OCI-M2 (cell line): ENCODE measurements at regions not wholly inside any gene's neighbourhood (a gene's known extent, or its start where the extent isn't known, plus 50 kb on each side); places are given as distances from the start of the nearest gene placed in this dataset.

Experiments
- DNase-seq: peaks from one replicate; lab custom pipeline; 2025; ENCODE audit not compliant: unreplicated experiment; lab: John Stamatoyannopoulos, UW

DNA sequence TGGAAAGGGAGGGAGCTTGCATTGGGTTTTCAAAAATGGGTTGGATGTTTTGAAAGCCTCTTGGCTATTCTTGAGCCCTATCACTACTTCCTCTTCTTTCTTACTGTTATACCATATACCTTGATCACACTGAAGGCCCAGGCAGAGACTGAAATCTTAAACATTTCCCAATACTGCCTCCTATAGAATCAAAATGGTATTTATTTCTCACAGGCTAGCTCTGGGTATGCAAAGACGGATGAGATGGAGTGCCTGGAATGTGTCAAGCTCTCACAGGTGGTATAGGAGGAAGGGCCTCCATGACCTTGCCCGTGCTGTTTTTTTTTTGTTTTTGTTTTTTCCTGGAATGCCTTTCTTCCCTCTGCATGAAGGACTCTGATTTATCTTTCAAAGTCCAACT, 268.4 kb upstream of the USP24 start:
- no peak for DNase-seq

DNA sequence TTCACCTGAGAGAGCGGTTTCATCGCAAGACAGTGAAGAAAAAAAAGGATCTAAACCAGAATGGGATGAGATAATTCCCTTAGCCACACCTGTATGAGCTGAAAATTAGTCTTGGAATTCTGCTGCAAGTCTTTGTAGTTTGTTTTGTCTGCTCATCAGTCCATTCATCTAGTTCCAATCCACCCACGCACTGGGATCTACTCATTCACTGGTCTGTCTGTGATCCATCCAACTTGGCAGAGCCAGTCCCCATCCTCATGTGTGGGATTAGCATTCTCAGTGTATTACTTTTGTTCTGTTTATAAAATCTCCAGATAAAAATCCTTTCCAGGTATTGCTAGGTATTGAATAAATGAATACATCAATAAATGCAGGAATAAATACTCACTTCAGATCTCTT, 266.5 kb upstream of the USP24 start:
- DNase-seq: no peak

DNA sequence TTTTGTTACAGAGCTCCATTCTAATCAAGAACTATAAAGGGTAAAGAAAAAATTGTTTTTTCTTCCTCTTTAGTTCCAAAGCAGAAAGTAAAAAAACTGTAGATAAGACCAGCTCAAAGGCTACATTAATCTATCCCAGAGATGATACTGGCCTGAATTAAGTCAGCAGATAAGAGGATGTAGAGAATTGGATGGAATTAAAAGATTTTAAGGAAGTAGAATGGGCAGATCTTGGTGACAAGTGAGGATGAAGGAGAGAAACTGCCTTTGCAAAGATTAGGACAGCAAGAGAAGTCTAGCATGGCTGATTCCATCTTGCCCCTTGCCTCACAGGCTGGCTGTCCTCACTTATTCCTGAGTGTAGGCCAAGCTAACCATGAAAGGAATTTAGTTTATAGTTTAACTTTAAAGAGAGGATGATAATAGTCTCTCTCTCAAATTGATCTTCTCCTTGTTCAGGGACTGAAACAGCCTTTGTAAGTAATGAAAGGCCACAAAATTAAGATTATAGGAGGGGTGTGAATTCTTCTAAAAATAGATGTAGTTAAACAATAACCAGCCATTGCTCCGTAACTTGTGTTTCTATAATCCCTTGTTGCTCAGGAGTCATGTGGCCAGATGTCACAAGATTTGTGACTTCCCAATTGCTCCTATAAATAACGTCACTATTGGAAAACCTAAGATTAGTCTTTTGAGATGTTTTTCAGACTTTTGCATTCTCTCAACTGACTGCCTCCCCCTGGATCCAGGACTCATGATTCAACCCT, 265.0 kb upstream of the USP24 start:
- DNase-seq: no peak

DNA sequence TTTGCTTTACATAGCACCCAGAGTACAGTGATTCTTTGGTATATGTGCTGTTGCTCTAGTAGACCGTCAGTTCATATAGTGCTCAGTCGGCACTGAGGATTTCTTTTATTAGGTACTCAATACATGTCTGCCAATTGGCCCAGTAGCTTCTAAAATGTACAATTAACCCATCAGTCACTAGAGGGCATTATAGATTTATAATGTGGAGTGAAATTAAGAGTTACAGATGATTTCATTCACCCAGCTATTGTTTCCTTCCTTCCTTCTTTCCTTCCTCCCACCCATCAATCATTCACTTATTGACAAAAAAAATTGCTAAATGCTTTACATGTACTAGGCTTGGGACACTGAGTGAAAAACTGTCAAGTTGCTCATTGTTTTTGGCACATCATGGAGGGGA, 263.6 kb upstream of the USP24 start:
- no peak for DNase-seq

DNA sequence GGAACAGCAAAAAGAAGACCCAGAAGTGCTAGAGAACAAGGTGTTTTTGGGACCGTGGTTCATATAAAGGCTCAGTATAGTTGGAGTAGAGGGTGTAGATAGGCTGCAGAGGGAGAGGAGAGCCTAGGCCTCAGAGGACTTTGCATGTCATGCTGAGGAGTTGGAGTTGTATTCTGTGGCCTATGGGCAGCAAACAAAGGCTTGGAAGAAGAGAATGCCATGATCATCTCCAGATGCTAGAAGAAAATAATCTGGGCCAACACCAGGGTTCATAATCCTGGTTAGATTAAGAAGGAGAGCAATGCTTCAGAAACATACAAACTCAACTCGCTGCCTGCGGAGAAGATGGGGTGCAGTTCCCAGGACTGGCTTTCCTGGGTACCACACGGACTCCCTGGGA, 262.8 kb upstream of the USP24 start:
- DNase-seq: no peak

DNA sequence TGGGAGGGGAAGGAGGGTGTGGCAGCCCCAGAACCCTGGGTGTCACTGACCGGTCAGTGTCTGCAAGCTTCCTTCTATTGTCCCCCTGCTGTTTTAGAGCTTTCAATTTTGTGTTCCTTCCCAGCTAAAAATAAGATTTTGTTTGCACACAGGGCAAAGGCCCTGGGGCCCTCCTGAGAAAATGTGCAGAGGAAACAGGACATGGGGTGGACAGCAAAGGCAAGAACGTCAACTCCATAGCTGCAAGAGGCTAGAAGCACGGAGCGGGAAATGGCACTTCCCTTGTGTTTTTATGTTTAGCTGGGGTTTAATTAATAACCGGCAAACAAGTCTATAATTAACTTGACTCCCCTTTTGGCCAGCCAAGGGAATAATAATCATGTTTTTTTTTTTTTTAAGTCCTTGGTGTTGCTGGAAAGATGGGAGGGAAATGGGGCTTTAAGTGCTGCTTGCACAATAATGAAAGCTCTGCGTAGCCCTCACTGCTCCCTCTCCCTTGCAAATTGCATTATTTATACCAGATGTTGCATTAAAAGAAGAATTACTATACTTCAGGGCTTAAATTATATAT, 261.4 kb upstream of the USP24 start:
- no peak for DNase-seq

DNA sequence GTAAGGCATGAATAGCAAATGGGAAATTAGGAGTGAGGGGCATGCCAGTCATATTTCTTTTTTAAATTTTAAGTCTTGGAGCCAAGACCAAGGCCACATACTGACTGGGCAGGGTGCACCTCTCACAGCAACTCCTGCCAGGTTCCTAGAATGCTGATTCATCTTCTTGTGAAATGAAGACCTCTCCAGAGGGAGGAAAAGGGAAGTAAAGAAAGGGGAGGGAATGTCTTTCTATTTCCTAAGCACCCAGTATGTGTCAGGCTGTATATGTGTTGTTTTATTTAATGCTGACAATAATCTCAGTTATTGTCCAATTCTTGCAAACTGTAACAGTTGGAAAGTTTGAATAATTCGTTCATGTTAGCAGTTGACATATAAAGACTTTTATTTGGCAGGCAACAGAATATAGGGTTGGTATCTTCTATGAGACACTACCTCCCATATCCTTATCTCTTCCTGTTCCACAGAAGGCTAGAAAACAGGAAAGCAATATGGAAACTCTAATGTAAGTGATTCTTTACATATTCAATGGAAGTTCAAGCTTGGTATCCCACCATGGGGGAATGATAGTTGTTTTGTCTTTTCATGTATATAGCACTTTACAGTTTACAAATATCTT, 259.1 kb upstream of the USP24 start:
- DNase-seq: no peak

DNA sequence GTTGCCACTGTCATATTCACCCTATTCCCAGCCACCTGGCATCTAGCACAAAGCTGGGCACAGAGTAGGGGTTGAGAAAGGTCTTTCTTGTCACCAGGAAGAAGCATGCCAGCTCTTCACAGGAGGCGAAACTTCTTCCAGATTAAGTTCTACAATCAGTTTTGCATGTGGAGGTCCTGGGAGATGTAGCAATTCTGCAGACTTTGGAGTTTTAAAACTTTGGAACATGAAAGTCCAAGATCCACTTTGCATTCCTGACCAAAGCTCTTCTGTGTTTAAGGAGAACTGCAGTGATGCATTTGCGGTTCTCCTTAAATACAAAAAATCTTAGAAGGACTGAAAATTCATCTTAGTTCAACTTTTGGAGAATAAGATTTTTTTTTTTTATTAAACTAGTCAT, 258.5 kb upstream of the USP24 start:
- no peak for DNase-seq

DNA sequence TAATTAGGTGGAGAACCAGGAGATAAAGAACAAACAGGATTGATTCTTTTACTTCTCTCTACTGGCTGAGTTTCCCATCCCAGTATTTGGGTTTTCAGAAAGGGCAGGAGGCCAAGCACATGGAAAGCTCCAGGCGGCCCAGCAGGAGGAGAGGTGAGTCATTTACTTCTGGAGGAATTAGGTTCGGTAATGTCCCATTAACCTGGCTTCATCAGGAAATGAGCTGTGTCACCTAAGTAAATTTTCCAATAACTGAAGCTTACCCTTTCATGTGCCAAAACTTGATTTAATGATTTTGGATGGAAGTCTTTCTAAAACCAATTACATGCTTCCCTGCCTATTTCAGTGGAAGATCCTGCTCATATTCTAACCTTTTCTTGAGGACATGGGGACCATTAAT, 257.6 kb upstream of the USP24 start:
- no peak for DNase-seq

DNA sequence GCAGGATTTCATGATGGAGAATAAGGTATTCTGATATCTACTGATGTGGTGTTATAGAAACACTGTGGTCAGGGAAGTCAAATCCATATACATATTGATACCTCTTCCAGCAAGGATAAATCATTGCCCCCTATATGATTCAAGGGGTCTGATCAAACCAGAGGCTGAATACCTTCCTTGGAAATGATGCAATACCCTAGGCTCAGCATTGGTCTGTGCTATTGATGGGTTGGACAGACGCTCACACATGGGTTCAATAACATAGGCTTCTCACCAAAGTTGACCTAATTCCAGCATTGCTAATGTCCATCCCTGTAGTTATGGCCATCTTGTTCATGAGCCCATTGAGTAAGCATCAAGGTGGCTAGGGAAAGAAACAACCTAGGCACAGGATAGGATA, 257.0 kb upstream of the USP24 start:
- no peak for DNase-seq

DNA sequence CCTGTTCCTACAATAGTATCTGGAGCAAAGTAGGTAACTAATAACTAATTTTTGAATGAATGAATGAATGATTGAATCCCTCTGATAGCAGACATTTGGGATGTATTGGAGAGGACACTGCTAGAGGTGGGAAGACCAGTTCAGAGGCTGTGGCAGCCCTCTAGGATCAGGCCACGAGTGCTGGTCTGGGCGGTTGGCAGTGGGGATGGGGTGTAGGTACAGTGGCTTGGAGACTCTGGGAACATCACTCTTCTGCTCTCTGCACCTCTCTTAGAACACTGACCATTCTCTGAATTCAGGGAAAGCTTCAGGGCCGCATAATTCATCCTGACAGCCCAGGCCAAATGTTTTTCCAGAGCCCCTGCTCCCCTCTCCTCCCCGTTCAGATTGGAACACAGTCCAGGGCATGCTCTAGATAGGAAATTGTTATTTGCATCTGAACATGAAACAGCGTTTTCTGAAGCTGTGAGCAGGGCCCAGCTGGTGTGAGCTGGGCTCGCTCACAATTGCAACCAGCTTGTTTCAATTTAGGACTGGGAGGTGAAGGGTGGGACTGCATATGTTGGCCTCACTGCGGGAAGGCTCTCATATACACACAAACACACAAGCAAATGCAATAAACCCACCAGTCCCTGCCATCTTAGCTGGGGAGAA, 253.1 kb upstream of the USP24 start:
- no peak for DNase-seq

DNA sequence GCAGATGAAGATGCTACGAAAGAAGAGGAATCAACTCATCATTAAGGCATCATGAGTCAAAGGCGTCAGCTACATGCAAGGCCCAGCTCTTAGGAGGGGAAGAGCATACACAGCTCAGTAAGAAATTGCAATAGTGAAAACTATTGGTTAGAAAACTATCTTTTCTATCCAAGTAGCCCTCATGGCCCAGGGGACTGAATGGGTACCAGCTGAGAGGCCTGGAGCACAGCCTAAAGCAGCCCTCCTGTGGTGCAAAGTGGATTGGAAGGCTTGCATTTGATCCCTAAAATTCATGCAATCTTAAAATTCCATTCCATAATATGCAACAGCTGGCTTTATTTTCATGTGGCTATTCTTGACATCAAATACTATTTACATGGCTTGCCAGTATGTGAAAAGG, 251.8 kb upstream of the USP24 start:
- no peak for DNase-seq

DNA sequence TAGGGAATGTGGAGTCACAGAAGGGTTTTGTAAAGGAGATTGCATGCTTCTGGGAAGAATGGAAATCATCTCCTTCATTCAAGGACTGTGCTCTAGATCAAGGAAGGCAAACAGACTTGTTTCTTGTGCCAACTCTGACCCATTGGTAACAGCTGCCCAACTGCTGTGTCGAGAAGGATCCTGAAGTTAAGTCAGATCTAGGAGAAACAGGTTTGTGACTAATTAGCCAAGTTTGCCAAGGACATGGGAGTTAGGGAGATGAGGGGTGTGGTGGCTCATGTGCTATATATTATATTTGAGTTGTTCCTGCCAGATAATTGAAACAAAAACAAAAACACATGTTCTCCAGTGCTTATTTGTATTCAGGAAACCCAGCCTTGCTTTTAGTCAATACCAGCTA, 251.2 kb upstream of the USP24 start:
- DNase-seq: no peak

DNA sequence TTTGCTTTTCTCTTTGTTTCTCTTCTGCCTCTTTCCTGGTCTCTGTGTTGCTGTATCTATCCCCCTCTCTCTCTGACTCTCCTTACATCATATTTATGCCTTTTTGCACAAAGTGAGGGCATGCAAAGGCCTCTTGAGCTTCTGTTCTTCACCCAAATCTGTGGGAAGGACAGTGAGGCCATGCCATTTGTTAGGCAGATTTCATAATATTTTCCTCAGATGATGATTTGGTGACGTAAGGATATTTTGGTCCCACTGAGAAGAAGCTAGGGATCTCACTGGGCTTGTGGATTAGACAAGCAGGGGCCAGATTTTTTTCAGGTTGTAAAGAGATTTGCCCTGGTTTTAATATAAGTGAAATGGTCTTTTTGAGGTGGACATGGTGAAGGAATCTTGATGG, 249.4 kb upstream of the USP24 start:
- DNase-seq: no peak

DNA sequence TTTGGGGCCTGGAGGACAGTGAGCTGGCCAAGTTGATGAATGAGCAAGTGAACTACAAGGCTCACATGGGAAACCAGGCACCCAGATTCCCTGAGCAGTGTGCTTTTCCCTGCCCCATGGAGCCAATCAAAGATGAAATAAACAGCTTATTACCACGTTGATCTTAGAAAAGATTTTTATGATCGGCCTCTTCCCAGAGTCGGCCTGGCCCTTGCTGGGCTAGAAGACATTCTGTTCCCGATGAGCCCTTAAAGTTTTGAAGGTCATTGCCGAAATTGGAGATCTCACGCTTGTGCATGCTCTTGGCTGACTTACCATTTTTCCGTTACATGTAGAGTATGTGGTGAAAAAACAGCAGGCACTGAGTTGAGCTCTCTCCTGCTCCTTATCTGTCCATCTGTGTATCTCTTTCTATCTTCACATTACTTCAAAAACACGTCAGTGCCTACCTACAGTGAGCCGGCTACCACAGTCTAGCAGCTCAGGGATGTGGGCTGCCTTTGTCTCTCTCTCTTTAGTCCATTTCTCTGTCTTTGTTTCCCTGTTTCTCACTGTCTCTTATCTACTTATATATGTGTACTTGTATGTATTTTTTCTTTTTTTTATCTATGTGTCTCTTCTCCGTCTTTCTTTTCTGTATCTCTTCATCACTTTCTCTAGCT, 248.8 kb upstream of the USP24 start:
- no peak for DNase-seq

DNA sequence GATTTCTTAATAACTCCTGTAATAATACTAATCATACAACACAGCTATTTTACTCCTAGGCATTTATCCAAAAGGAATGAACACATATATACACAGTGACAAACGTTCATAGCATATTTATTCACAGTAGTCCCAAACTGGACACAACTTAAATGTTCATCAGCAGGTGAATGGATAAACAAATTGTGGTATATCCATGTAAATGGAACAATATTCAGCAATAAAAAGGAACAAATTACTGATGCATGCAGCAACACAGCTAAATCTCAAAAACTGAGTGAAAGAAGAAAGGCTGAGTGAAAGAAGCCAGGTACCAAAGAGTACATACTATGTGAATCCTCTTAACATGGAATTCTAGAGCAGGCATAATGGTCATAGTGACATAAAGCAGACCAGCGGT, 242.7 kb upstream of the USP24 start:
- no peak for DNase-seq

DNA sequence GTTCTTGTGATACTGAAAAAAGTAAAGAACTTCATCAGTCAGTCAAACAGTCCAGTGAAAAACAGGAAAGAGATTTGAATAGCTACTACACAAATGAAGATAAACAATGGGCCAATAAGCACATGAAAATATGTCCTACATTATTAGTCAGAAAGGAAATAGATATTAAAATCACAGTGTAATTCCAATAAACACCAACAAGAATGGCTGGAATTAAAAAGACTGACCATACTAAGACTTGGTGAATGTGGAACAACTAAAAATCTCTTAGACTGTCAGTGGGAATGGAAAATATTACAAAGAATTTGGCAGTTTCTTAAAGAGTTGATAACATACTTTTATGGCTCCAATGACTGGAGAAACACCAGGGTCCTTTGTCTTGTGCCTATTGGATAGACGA, 241.8 kb upstream of the USP24 start:
- DNase-seq: no peak

DNA sequence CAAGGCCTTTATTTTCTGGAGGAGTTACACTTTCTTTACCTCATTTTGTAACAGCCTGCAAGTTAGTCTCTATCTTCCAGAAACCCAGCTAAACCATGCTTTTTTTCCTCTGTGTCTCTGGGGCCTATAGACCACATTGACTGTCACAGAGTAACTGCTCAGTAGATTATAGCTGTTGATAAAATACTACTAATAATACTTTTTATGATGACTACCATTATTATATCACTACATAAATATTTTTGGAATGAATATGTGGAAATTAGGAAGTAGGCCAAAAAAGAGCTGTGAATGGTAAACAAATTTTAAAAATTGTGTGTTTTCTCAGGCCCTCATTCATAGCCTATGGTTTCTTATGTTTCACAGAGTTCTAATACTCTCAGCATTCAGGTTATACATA, 233.1 kb upstream of the USP24 start:
- no peak for DNase-seq

DNA sequence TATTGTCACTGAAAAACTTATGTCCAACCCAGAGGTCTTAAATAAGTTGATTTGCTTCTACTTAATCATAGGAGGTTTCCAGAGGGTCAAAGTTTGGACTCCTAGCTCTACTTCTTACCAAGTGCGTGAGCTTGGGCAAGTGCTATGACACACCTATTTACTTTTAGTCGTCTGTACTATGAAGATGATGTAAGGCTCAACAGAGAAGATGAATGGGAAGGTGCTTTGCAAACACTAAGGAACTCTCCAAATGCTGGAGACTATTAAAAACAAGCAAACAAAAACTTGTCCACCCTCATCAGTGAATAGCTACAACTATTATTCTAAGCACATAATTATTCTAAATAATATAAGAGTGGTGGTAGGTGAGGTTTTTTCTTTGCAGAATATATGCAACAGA, 232.3 kb upstream of the USP24 start:
- DNase-seq: no peak

DNA sequence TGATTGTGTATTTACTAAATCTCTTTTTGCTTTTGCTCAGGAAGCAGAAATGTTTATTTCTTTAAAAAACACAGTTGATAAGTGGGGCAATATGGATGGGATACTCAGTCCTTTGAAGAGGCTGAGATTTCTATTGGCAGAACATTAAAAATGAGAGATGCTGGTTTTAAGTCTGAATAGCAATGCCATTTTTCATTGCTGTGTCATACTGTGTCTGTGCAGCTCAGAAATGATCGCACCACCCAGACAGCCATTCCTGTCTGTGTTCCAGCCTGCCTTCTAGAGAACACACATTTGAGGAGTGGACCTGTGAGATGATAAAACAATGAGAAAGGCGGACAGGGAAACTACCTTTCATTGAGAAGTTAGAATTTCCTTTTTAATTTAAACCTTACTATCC, 231.2 kb upstream of the USP24 start:
- no peak for DNase-seq

DNA sequence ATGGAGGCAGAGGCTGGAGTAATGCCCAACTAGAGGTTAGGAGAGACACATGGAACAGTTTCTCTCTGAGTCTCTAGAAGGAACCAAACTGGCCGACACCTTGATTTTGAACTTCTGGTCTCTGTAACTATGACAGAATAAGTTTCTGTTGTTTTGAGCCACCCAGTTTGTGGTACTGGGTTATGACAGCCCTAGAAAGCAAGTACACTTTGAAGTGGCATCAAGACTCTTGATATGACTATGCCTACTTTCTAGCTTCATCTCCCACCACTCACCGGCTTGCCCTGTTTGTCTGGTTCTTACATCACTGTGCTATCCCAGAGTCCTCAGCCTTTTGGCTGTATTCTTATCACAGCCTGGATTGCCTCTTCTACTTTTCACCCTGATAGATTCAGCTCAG, 230.3 kb upstream of the USP24 start:
- DNase-seq: no peak

DNA sequence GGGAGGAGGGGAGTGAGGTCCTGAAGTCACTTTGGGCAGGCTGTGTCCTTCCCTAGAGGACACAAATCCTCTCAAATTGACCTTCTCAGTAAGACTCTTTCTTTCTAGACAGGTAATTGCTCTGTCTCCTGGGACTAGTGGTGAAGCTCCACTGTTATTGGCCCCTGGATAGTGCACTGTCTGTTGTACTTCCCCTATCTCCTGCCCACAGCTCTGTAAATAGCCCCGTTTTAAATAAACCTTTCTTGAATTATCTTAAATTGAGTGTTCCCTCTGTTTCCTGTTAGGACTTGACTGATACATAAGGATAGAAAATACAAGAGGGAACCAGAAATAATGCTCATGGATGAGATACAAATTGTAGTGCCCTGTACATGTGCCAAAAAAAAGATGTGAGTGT, 229.5 kb upstream of the USP24 start:
- DNase-seq: no peak
